K562 (cell line): ENCODE measurements at regions not wholly inside any gene's neighbourhood (a gene's known extent, or its start where the extent isn't known, plus 50 kb on each side); places are given as distances from the start of the nearest gene placed in this dataset.

Experiments used
- RBM22 ChIP-seq: fragments of 200-400 bp; formaldehyde crosslinking; IDR thresholded peaks from 2 replicates; pipeline ENCODE4 v1.6.1; 2018; ENCODE audit warnings: low read length, low read depth; ENCODE audit not compliant: poor library complexity, severe bottlenecking
- SIX5 ChIP-seq, 2 experiments: IDR thresholded peaks; 2 replicates each; pipeline ENCODE4 v1.6.1; 2011; ENCODE audit warnings: low read length in 2 of 2, borderline replicate concordance in 1 of 2, low read depth in 1 of 2, mild to moderate bottlenecking in 1 of 2, moderate library complexity in 1 of 2; ENCODE audit not compliant: insufficient read depth in 1 of 2

DNA sequence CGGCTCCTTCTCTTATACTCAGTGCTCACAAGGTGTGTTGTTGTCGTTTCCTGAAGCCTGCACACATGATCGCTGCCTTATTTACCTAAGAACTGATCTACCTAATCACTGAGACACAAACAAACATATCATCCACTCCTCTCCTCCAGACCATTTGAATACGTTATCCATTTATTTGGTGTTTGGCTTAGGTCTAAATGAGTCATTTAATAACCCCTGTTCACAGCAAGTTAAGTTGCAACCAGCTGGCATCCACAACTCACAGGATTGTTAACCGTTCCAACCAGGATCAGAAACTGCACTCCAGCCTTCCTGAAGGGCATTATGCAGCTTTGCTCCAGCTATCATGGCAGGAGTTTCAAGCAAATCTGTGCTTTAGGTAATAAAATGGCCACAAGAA, 511.1 kb upstream of the MAP3K7 start:
- TF ChIP-seq RBM22 (no peak), SIX5 (IDR thresholded peaks at IDR 0.05; ENCODE audit: borderline replicate concordance in 1 of 2, insufficient read depth in 1 of 2, low read depth in 1 of 2, low read length in 2 of 2) (no peak)
